ENCODE measurements at regions not wholly inside any gene's neighbourhood (a gene's known extent, or its start where the extent isn't known, plus 50 kb on each side); places are given as distances from the start of the nearest gene placed in this dataset.

DNA sequence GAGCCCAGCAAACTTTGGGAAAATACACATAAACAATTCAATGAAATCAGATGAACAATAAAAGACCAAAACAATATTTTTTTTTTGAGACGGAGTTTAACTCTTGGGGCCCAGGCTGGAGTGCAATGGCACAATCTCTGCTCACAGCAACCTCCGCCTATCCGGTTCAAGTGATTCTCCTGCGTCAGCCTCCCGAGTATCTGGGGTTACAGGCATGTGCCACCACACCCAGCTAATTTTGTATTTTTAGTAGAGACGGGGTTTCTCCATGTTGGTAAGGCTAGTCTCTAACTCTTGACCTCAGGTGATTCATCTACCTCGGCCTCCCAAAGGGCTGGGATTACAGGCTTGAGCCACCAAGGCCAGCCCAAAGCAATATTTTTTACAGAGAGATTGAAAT lies 1588.5 kb downstream of the BRINP3 start:
- DNase-seq (ENCODE audit: low spot score) = no peak

DNA sequence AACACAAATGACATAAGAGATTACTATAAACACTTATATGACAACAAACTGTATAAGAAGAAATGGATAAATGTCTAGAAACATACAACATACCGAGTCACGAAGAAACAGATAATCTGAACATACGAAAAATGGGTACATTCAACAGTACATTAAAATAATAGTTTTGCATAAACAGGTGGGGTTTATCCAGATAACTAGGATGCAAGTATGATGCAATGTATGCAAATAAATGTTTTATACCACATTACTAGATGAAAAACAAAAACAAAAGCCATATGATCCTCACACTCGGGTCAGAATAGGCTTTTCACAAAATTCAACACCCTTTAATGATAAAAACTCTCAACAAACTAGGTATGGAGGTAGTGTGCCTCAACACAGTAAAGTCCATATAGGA lies 1585.7 kb downstream of the BRINP3 start:
- no peak for DNase-seq (ENCODE audit: low spot score)

DNA sequence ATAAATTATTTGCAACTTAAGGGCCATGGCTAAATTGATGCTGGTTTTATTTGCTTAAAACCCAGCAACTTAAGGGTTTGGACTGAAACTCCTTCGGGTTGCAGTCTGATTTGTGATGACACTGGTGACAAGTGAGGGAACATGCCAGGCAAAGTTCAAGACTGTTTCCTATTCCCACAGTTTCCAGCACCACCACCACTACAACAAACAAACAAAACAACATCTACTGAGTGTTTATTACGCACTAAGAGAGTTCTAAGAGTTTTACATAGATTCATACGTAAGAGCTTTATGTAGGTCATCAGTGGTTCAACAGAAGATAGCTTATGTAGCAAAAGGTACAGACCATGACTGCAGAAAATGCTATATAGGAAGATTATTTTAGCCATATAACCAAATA lies 1582.1 kb downstream of the BRINP3 start:
- DNase-seq (ENCODE audit: low spot score) = no peak

DNA sequence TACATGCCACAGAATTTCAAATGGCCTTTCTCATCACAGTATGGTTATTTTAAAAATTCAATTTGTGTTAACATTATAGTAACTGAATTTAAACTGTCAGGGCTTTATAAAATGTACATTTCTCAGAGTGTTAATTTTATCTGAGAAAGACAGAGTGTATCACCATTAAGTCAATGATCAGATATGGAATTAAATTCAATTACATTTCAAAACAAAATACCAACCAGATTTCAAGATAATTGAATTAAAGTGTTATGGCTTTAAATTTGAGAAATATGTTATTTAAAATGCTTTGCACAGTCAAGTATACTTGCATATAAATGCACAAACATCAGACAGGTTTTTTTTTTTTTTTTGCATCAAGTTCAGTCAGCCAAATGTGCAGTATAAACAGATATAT lies 1574.4 kb downstream of the BRINP3 start:
- DNase-seq (ENCODE audit: low spot score) = no peak

DNA sequence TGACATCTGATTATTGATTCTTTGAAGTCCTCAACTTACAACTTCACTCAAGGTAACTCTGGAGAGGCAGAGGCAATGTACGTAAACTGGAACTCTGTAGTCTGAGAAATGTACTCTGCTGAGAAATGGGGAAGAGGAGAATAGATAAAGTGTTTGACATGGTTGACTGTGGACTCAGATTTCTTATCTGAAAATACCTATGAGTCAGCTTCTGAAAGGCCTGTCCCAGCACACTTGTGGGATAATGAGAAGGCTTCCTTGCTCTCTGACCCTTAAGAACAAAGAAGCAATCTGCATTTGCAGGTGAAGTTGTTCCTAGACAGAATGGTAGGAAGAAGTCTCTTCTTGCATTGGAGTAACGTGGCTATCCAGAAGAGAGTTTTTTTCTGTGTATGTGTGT lies 1573.5 kb downstream of the BRINP3 start:
- DNase-seq (ENCODE audit: low spot score) = no peak

DNA sequence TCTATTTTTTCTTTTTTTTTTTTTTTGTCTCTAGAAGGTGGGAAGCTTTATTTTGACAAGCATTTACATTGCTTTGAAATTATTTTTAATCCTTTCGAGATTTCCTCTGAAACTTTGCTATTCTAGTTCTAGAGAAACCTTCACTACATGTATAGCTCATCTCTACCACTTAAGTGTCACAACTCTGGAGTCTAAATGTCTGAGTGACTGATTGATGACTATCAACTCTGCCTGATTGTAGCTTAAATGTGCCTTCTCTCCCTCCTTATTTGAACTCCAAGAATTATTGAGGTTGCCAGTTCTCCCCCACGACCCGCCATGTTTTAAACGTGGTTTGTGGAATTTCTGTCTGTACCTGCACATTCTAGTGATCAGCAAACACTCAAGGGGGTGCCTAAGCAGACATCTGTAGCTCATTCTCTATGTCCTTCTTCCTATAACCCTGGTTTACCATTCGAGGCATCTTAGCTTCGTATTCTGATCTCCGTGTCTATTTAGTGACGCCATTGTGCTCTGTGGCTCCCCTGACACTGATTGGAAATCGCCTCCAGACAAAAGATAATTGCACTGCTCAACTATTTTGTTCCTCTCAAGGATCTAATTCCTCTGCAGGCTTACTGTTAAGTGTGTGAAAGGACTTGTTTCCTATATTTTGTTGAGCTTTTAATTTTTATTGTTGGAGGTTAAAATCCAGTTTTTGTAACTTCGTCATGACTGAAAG lies 1570.6 kb downstream of the BRINP3 start:
- no peak for DNase-seq (ENCODE audit: low spot score)

DNA sequence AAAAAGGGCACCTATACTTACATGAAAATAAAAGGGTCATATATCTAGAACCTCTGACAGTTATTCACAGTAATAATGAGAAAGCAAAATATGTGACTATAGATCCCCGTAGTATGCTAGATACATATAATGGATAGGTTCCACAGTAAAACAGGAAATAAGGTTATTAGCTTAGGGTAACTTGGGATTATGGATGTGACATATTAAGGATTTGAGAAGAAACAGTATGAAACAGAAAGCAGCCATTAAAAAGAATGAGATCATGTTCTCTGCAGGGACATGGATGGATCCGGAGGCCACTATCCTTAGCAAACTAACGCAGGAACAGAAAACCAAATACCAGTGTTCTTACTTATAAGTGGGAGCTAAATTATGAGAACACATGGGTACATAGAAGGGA lies 1547.3 kb downstream of the BRINP3 start:
- DNase-seq (ENCODE audit: low spot score) = no peak

DNA sequence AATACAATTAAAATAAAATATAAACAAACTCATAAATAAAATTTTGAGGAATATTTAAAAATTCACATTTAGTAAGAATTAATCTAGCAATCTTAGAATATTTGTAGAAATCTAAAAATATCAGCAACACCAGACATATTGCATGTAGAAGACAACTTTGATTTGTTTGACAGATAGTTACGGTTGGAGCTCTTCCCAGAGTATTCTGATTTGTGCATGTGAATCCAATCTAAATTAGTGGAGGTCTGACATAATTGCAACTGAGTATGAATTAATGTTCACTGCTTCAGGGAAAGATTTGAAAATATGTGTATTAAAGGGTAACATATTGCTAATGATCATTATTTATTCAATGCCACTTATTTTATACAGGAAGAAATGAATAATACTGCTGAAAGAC lies 1546.2 kb downstream of the BRINP3 start:
- no peak for DNase-seq (ENCODE audit: low spot score)

DNA sequence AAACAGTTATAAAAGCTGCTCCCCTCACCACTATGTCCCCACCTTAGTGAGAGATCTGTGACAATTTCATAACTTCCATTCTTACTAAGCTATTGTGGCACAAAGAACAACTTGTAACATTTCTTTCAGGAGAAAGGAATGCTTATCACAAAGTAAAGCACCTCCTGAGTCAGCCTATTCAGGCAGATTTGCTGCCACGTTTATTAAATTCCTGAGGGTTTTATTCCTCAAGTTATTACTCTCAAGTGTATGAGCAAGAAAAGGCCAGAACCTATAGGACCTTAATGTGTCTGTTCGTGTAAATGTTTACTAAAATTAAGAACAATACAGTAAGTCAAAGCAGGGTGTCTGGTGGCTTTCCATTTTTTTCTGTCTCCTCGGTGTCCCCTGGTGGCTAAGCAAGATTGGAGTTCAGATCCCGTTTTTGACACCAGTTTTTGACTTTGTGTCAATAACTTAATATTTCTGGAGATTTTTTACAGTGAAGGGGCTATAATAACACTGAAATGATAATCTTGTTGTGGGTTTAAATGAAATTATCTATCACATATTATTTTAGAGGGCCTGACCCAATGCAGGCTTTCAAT lies 1539.6 kb downstream of the BRINP3 start:
- DNase-seq (ENCODE audit: low spot score) = no peak

DNA sequence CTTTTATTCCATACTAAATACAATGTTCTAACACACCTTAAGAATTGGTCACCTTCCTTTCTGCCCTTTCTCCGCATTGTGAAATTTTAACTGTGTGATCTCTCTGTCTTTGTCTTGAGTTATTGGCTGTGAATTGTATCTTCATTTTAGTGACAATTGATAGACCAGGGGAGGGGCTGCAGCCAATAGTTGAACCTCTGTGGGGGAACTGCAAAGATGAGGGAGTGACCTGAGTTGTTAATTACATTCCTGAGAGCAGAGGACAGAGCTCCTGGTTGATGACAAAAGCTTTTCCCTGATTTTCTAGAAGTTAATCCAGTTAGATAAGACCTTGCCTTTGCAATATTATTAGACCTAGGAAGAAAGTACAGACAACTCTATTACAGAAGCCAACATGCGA lies 1535.7 kb downstream of the BRINP3 start:
- no peak for DNase-seq (ENCODE audit: low spot score)

DNA sequence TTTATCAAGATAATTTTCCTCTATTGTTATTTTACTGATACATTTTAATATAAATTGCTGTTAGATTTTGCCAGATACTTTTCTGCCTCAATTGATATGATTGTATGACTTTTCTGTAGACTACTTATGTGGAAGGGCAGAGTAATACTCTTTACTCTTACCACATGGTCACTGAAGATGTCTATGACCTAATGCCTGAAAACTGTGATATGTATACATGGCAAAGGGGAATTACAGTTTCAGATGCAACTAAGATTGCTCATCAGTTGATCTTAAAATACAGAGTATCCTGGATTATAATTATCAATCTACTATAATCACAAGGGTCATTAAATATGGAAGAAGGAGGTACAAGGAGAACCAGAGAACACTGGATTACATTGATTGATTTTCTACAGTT lies 1528.0 kb downstream of the BRINP3 start:
- DNase-seq (ENCODE audit: low spot score) = no peak

DNA sequence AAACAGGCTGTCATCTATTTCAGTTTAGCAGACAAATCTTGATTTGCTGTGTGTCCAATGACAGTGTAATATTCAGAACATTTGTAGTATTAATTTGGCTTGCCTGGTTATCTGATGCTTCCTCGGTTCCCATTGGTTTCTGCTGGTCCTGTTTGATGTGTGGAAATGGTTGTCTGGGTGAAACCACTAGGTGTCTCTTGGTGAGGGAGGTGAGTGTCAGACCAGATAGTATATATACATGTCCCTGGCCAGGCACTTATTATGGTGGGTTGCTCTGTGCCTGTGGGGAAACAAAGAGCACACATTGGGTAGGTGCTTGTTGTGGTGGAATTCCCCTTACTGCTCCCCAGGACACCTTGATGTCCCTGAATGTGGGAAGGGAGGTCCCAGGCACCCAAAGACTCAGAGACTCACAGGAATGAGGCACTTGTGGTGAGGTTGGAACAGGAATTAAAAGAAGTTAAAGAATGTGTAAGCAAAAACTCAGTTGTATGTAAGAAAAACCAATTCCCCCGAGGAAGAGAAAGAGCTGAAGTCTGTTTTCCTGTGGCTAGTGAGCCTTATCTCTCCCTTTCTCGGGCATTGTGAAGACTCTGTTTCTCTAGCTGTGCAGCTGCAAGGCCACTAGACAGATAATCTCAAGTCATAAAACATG lies 1519.1 kb downstream of the BRINP3 start:
- no peak for DNase-seq (ENCODE audit: low spot score)

DNA sequence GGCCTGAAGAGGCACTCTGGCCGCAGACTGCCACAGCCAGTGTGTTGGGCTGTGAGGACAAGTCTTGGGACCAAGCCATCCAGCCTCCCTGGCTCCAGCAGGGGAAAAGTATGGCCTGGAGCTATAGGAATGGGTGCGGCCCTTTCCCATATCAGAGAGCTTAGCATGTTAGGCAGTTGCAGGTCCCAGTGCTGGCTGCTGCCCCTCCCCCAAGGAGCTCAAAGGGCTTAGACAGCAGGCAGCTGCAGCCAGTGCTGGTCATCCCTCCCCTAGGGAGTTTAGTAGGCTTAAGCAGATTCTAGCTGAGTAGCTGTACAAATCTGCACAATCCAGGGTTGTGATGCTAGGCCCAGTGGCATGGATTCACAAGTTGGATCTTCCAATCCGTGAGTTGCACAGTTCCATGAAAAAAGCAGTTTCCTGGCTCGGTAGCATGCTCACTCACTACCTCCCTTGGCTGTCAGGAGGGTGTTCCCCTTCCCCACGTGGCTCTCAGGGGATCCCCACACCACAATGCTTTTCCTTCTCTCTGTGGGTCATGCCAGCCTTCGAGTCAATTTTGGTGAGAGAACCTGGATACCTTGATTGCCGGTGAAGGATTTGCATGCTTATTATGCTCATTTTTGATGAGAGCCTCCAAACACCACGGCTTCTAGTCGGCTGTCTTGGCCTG lies 1490.8 kb downstream of the BRINP3 start:
- no peak for DNase-seq (ENCODE audit: low spot score)

DNA sequence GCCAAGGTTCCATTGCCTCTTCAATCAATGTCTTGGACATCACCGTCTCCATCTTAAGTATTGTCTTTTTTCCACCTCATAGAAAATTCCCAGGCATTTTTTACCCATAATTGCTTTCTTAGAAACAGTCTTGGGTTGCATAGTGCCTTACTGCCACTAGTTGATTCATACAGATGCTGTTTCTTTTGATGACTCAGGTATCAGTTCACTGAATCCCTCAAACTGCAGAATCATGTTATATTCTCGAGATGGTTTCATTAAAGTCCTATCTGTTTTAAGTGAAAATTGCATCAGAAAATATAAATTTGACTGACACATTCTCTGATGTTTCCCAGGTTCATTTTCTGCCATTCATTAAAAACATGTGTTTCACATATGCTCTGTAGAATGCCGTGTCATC lies 1489.1 kb downstream of the BRINP3 start:
- DNase-seq (ENCODE audit: low spot score) = no peak

DNA sequence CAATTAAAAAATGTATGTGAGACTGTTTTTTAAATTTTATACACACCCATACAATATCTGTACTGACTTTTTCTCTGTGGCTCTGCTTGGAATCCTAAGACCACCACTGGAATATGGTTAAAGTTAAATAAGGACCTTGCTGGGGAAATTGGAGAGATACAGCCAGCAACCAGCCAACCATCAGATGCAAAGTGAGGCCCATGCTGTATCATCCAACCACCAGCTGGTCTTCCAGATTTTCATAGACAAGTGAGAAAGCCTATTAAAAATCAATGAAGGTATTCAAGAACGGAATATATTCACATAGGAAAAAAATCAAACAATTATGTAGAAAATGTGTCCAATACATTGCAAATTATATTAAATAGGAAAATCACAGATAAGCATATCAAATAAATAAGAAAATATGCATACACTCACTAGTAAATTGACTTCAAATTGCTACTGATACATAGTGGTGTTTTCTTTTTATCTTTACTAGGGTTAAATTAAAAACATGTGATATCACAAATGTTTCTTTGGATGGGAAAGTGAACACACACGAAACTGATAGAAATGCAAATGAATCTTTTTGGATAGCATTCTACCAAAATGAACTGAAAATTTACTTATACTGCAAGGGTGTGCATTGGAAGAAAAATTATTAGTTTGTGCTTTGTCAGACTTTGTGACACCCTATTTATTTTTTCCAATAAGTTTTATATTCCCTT lies 1486.3 kb downstream of the BRINP3 start:
- no peak for DNase-seq (ENCODE audit: low spot score)

DNA sequence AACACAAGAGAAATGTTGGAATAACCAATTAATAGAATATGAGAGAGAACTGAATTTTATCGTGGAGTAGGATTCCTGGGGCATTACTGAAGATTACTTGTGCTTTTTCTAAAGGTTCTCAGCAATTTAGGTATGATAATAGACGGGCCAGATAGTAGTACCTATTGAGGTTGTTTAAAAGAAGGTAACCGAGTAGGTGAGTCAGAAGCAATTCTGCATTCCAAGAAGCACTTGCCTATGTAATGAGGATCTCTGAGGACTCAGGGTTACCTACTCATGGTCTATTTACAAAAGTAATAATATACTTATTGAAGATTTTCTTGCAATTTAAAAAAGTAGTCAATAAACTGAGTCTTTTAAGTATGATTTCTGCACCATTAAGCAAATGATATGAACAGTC lies 1469.8 kb downstream of the BRINP3 start:
- no peak for DNase-seq (ENCODE audit: low spot score)

DNA sequence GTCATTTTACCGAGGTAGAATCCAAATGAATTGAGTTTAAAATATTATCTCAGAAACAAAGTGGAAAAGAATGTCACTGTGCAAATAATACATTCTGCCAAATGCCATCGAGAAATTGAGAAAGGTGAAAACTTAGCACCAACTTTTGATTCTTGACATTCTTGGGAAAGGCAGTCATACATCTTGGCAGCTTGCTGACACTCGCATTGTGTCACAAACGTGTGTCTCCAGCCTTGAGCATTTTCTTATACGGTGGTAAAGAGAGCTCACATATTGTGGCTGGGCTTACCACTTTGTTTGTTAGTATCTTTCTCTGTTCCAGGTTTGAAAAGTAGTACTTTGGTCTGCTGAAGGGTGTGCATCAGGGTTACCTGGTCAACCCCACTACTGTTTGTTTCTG lies 1456.1 kb downstream of the BRINP3 start:
- DNase-seq (ENCODE audit: low spot score) = no peak

DNA sequence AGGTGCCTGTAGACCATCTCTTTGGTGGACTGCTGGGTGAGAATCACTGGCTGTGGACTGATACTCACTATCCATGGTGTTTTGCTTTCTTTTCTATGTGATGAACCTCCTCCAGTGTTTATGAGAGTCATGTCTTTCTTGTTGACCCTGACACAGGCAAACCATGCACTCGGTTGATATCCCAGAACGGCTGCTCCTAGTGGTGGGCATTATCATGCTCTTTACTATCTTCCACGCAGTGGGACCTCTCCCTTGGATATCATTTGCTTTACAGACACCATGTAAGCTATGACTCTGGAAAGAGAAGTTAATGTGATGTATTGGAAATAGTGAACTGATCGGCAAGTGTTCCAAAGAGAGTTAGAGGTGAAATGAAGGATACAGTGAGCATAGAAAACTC lies 1455.6 kb downstream of the BRINP3 start:
- no peak for DNase-seq (ENCODE audit: low spot score)

DNA sequence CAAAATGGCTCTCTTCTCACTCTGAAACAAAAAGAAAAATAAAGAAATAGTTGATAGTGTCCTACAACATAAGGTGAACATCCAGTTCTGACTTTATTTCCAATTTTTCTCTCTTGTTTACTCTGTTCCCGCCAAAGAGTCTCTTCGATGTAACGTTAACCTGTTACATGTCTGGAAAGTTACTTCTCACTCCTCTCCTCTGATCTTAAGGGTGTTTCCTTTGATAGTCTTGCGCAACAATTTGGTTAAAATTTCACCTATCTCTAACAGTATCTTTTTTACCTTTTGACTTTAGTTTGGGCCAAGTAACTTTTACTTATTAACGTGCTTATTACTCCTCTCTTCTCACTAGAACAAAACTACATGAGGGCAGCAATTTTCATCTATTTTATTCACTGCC lies 1450.2 kb downstream of the BRINP3 start:
- no peak for DNase-seq (ENCODE audit: low spot score)

DNA sequence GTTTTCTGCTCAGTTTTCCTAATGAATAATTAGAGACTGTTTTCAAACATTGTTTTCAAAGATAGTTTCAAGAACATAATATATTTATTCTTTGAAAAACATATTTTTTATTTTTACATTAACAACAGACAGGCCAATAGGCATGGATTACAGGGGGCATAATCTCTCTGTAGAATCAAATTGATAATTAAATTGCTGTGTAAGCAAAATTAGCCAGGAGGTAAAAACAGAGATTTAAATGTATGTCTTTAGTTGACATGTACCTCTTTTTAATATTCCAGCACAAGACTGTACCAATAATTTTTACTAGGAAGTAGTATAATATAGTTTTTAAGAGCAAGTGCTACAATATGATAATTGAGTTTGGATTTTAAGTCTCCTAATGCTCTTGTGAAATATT lies 1444.5 kb downstream of the BRINP3 start:
- no peak for DNase-seq (ENCODE audit: low spot score)

DNA sequence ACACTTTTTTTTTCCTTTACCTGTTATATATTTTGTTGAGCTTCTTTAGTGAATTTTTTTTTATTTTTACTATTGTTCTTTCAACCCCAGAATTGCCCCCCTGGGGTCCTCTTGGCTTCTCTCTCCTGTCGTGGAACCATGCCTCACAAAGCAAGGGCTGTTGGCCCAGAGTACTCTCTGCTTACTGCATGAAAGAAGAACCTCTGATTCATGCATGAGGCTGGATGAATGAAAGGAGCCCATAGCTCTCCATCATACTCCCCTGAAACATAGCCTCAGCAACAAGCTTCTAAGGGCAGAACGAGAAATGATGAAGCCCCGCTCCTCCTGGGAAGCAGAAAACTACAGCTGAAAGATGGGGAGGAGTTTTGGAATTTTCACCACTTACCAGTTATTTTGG lies 1441.0 kb downstream of the BRINP3 start:
- DNase-seq (ENCODE audit: low spot score) = no peak

DNA sequence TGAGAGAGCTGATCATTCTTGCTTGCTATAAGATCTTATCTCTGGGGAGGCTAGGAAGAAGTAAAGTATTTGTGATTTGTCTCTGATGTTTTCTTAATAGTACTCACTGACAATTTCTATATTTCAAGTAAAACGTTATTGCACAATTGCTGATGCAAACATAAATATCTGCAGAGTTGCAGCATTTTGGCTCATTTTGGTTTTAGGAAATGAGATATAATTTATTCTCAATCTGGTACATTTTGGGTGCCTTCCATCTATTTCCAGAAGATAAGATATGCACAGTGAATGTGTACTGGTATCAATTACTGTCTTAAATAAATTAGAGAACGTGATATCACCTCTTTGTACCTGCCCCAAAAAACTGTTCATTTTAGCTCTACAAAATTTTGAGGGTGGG lies 1431.5 kb downstream of the BRINP3 start:
- DNase-seq (ENCODE audit: low spot score) = no peak

DNA sequence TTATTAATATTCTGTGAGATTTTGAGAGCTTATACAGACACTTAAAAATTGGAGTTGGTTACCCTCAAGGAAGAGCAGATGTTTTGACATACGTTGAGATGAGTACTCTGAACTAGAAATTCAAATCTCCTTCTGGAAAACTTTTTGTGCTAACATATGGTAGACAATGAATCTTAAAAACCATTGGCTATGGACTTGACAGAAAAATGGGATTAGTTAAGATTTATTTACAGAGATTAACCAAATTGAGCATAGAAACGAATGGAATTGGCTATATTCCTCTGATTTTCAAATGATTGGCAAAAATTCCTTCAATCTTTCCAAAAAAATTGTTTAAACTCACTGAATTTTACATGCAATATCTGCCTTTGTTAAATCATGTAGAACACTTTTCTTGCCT lies 1392.9 kb downstream of the BRINP3 start:
- no peak for DNase-seq (ENCODE audit: low spot score)
